ENCODE measurements at regions not wholly inside any gene's neighbourhood (a gene's known extent, or its start where the extent isn't known, plus 50 kb on each side); places are given as distances from the start of the nearest gene placed in this dataset.

DNA sequence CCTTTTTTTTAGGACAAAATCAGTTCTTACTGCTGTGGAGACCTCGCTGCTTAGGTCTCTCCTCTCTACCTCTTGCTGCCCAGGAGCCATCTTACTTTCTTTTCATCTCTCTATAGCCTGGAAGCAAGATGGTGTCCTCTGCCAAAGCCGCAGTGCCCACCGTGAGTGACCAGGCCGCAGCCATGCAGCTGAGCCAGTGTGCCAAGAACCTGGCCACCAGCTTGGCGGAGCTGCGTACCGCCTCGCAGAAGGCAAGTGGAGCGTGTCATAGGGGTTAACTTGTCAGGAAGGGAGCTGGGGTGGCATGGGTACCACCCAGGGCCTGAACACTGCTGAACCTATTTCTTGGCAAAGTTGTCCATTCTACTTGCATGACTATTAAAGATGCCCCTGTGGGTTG, 320.3 kb upstream of the TPM1 start:
- no peak overlapping the region for H3K27ac Mint-ChIP-seq
- intact Hi-C loops (cut with micrococcal nuclease), result no loop called here
- no peak overlapping the region for H3K4me3 Mint-ChIP-seq
- peaks cover under 1% of the 10 kb centered on the region for H3K4me1 Mint-ChIP-seq (ENCODE audit: low read depth)
- no peaks in the 10 kb centered on the region for H3K9me3 Mint-ChIP-seq
- no peaks in the 10 kb centered on the region for H3K27me3 Mint-ChIP-seq
- peaks cover 38% of the 10 kb centered on the region for H3K36me3 Mint-ChIP-seq (ENCODE audit: low read depth)

DNA sequence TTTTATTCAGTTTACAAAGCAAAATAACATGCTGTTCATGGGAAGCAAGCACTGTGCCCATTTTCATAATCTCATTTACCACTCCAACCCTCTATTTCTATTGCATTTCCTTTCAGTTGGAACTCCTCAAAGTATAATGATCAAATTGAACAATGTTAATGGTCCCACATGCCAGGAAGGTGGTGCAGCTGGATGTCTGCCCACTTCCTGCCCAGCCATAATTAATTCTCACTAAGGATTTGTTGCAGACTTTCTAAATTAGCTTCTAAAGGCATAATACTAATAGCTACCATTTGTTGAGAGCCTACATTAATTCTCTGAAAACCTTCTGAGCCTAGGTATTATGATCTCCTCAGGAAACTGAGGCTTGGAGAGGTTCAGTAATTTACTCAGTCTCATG, 316.1 kb upstream of the TPM1 start:
- peaks cover 26% of the 10 kb centered on the region for H3K36me3 Mint-ChIP-seq (ENCODE audit: low read depth)

DNA sequence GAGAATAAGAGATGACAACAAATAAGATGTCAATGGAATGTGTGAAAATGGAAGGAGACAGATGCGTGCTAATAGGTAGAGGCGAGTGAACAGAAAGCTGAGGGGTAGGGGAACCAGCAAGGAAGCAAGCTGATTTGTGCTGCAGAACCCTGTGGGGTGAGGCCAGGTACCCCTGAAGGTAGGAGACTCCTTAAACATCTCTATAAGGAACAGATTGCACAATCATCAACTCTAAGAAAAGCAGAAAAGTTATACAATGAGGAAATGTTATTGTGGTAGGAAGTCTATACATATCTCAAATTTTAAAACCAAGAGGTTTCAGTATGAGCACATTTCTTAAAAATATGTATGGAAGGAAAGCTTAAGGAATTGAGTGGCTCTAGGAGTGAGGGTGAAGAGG, 315.0 kb upstream of the TPM1 start:
- peaks cover 15% of the 10 kb centered on the region for H3K4me1 Mint-ChIP-seq (ENCODE audit: low read depth)
- no peak overlapping the region for H3K27ac Mint-ChIP-seq
- H3K9me3 Mint-ChIP-seq, result peaks cover 11% of the 10 kb centered on the region
- no peak overlapping the region for H3K4me3 Mint-ChIP-seq
- intact Hi-C loops (cut with micrococcal nuclease), result no loop called here
- peaks cover 27% of the 10 kb centered on the region for H3K36me3 Mint-ChIP-seq (ENCODE audit: low read depth)
- no peaks in the 10 kb centered on the region for H3K27me3 Mint-ChIP-seq

More for the DNA sequence above, 316.1 kb upstream of the TPM1 start:
- Mint-ChIP-seq H3K4me3 (no peak overlapping the region), H3K4me1 (ENCODE audit: low read depth) (peaks cover 15% of the 10 kb centered on the region), H3K27ac (no peak overlapping the region), H3K27me3 (no peaks in the 10 kb centered on the region), H3K9me3 (peaks cover 11% of the 10 kb centered on the region)
- intact Hi-C loops (cut with micrococcal nuclease), result no loop called here

GRCh38 chr15:62730825-62731224, 311.7 kb upstream of the TPM1 start:
- Mint-ChIP-seq H3K27ac (no peak overlapping the region), H3K4me1 (ENCODE audit: low read depth) (peaks cover 15% of the 10 kb centered on the region), H3K36me3 (ENCODE audit: low read depth) (peaks cover 22% of the 10 kb centered on the region), H3K27me3 (no peaks in the 10 kb centered on the region), H3K4me3 (no peak overlapping the region), H3K9me3 (peaks cover 11% of the 10 kb centered on the region)
- intact Hi-C loops (cut with micrococcal nuclease), result no loop called here

DNA sequence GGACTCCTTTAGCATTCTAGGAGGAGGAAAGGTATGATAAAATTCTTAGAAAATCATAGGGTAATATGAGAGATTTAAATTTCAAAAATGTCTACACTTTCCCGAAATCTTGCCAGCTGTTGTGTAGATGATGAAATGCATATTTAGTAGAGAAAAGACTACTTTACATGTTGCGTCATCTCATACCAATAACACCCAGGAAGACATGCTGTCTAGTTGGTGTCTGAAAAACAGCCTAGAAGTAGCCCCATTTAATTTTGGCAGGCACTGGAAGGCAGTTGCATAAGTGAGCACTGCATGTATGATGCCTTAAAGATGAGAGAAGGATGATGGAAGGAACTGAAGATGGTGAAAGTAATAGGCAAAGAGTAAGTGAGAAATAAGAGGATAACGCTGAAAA, 310.5 kb upstream of the TPM1 start:
- Mint-ChIP-seq H3K27ac (no peak overlapping the region), H3K9me3 (peaks cover 11% of the 10 kb centered on the region), H3K4me3 (no peak overlapping the region), H3K4me1 (ENCODE audit: low read depth) (peaks cover 15% of the 10 kb centered on the region), H3K27me3 (no peaks in the 10 kb centered on the region), H3K36me3 (ENCODE audit: low read depth) (peaks cover 22% of the 10 kb centered on the region)
- intact Hi-C loops (cut with micrococcal nuclease), result no loop called here

DNA sequence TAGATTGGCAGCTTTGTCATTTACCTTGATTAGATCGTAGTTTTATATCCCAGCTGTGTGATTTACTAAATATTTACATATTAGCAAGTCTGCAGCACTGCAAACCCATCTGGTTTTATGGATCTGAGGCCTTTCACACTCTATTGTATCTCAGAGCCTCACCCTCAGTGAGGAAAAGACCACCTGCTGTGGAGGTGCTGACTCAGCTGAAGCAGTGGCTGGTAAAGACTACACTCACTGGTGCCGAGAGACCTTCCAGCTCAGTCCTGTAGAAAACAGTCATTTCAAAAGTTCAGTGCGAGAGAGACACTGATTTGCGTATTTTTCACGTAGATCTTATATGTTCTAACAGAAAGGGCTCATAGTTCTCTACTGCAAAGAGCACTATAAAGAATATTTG, 307.8 kb upstream of the TPM1 start:
- Mint-ChIP-seq H3K9me3 (peaks cover 11% of the 10 kb centered on the region), H3K4me3 (no peak overlapping the region), H3K27ac (no peak overlapping the region), H3K4me1 (ENCODE audit: low read depth) (peaks cover under 1% of the 10 kb centered on the region), H3K36me3 (ENCODE audit: low read depth) (peaks cover 32% of the 10 kb centered on the region), H3K27me3 (no peaks in the 10 kb centered on the region)
- intact Hi-C loops (cut with micrococcal nuclease), result no loop called here

DNA sequence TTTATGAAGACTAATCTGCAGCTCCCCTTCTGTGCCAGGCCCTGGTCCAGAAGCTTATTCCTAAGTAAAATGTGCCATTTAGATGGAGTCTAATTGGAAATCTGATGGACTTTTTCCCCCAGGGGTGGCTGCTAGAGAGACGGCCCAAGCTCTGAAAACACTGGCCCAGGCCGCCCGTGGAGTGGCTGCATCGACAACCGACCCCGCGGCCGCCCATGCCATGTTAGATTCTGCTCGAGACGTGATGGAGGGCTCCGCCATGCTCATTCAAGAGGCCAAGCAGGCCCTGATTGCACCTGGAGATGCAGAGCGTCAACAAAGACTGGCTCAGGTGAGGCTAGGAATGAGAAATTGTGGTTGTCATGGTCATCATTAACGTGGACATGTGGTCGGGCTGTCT, 305.8 kb upstream of the TPM1 start:
- no peaks in the 10 kb centered on the region for H3K9me3 Mint-ChIP-seq
- no peaks in the 10 kb centered on the region for H3K4me1 Mint-ChIP-seq (ENCODE audit: low read depth)

GRCh38 chr15:62737551-62737950, 305.0 kb upstream of the TPM1 start:
- no peaks in the 10 kb centered on the region for H3K27me3 Mint-ChIP-seq
- H3K9me3 Mint-ChIP-seq, result no peaks in the 10 kb centered on the region
- intact Hi-C loops (cut with micrococcal nuclease), result no loop called here

More for the DNA sequence above, 305.8 kb upstream of the TPM1 start:
- Mint-ChIP-seq H3K4me3 (no peak overlapping the region), H3K27me3 (no peaks in the 10 kb centered on the region), H3K36me3 (ENCODE audit: low read depth) (peaks cover 25% of the 10 kb centered on the region), H3K27ac (no peak overlapping the region)
- intact Hi-C loops (cut with micrococcal nuclease), result no loop called here

DNA sequence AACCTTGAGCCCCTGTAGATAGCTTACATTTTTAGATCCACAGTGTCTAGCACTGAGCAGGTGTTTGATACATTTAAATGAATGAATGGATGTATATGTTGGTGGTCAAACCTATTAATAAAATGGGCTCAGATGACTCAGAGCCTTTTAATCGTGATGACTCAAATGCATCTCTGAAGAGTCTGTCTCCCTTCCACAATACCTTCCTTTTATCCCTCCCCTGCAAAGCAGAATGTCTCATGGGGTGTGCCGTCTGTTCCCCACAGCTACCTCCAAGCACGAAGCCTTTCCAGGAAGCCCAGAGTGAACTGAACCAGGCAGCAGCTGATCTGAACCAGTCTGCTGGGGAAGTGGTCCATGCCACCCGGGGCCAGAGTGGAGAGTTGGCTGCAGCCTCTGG, 303.5 kb upstream of the TPM1 start:
- intact Hi-C loops (cut with micrococcal nuclease), result no loop called here
- Mint-ChIP-seq H3K27me3 (no peaks in the 10 kb centered on the region), H3K4me1 (ENCODE audit: low read depth) (peaks cover 10% of the 10 kb centered on the region), H3K9me3 (no peaks in the 10 kb centered on the region), H3K36me3 (ENCODE audit: low read depth) (peaks cover 16% of the 10 kb centered on the region), H3K27ac (no peak overlapping the region), H3K4me3 (no peak overlapping the region)

More at GRCh38 chr15:62737551-62737950, 305.0 kb upstream of the TPM1 start:
- peaks cover 19% of the 10 kb centered on the region for H3K36me3 Mint-ChIP-seq (ENCODE audit: low read depth)
- no peak overlapping the region for H3K4me3 Mint-ChIP-seq
- peaks cover 7% of the 10 kb centered on the region for H3K4me1 Mint-ChIP-seq (ENCODE audit: low read depth)
- H3K27ac Mint-ChIP-seq, result no peak overlapping the region

DNA sequence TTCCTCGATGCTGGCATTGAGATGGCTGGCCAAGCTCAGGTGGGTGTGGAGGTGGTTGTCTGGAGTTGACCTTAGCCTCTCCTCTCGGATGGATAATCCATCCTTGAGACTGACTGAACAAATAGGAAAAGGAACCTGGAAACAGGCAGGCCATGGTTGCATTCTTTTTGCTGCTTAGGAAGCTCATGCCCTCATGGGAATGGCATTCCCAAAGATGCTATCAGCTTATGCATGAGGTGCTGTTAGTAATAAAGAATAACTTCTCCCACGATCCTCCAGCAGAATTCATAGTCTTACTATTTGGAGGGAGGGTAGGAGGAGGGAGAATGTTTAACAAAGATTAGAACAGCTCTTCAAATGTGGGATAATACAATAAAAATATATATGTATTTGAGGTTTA, 303.0 kb upstream of the TPM1 start:
- intact Hi-C loops (cut with micrococcal nuclease), result no loop called here
- peaks cover 16% of the 10 kb centered on the region for H3K36me3 Mint-ChIP-seq (ENCODE audit: low read depth)

DNA sequence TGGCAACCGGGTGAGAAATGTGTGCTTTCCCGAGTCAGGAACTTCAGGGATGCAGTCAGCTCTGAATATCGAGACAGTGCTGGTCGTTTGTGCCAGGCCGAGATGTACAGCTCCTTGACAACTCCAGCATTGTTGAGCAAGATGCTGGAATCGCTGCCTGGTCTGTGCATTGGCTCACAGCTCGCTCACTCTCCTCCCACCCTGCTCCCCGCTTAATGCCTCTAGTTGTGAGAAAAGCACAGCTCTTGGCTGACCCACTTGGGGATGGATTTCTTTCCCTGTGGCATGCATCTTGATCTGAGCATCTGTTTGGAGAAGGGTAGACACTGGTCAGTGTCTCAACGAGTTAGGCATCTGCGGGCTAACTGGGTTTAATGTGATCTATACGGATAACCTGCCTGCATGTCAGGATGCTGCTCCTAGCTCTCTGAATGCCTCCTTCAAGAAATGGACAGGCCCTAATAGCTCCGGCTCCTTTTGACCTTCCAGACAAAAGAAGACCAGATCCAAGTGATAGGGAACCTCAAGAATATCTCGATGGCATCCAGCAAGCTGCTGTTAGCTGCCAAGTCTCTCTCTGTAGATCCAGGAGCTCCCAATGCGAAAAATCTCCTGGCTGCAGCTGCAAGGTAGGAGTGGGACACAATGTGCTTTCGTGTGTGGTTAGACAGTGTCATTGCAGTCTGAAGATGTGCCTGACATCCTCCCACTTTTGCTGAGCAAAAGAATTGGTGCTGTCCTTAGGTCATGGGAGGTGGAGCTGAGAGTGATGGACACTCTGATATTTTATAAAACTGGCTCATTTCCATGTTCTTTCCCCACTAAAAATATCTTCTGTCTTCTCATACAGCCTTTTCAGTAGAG, 302.2 kb upstream of the TPM1 start:
- Mint-ChIP-seq H3K27me3 (no peaks in the 10 kb centered on the region), H3K4me3 (no peak overlapping the region), H3K27ac (no peak overlapping the region), H3K9me3 (no peaks in the 10 kb centered on the region), H3K4me1 (ENCODE audit: low read depth) (peaks cover 10% of the 10 kb centered on the region), H3K36me3 (ENCODE audit: low read depth) (peaks cover 16% of the 10 kb centered on the region)
- intact Hi-C loops (cut with micrococcal nuclease), result no loop called here

More for the DNA sequence above, 303.0 kb upstream of the TPM1 start:
- Mint-ChIP-seq H3K9me3 (no peaks in the 10 kb centered on the region), H3K27ac (no peak overlapping the region), H3K4me3 (no peak overlapping the region), H3K4me1 (ENCODE audit: low read depth) (peaks cover 10% of the 10 kb centered on the region), H3K27me3 (no peaks in the 10 kb centered on the region)

DNA sequence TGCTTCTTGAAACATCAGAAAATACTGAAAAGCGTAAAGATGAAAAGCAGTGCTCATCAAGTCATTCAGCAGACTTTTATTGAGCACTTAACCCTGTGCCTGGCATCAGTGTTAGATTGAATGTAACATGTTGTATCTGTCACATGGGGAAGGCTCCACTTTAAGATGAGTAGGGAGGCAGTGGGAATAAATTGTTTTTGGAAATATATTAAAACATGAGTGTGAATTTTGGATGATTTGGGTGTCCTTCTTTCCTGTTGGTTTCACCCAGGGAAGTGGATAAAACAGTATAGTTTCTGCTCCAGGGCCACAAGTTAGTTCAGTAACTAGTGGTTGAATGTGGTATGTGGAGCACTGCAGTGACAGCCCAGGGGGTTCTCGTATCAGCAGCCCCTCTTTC, 301.4 kb upstream of the TPM1 start:
- intact Hi-C loops (cut with micrococcal nuclease), result no loop called here
- Mint-ChIP-seq H3K4me3 (no peak overlapping the region), H3K27ac (no peak overlapping the region), H3K9me3 (no peaks in the 10 kb centered on the region), H3K36me3 (ENCODE audit: low read depth) (peaks cover 16% of the 10 kb centered on the region), H3K4me1 (ENCODE audit: low read depth) (peaks cover 10% of the 10 kb centered on the region), H3K27me3 (no peaks in the 10 kb centered on the region)

GRCh38 chr15:62742409-62743171, 300.0 kb upstream of the TPM1 start:
- peaks cover 15% of the 10 kb centered on the region for H3K36me3 Mint-ChIP-seq (ENCODE audit: low read depth)
- peak overlapping the region; percentile 11 for H3K27ac Mint-ChIP-seq
- peaks cover 10% of the 10 kb centered on the region for H3K4me1 Mint-ChIP-seq (ENCODE audit: low read depth)
- no peak overlapping the region for H3K4me3 Mint-ChIP-seq
- H3K27me3 Mint-ChIP-seq, result no peaks in the 10 kb centered on the region
- no peaks in the 10 kb centered on the region for H3K9me3 Mint-ChIP-seq
- intact Hi-C loops (cut with micrococcal nuclease), result no loop called here

GRCh38 chr15:62745621-62746225, 296.8 kb upstream of the TPM1 start:
- H3K4me3 Mint-ChIP-seq, result no peak overlapping the region
- H3K4me1 Mint-ChIP-seq (ENCODE audit: low read depth), result peaks cover 10% of the 10 kb centered on the region
- no peak overlapping the region for H3K27ac Mint-ChIP-seq
- H3K27me3 Mint-ChIP-seq, result no peaks in the 10 kb centered on the region
- no peaks in the 10 kb centered on the region for H3K9me3 Mint-ChIP-seq
- intact Hi-C loops (cut with micrococcal nuclease), result no loop called here
- H3K36me3 Mint-ChIP-seq (ENCODE audit: low read depth), result peaks cover 6% of the 10 kb centered on the region
